Heart left ventricle (tissue), 16 donors: ENCODE measurements at regions not wholly inside any gene's neighbourhood (a gene's known extent, or its start where the extent isn't known, plus 50 kb on each side); places are given as distances from the start of the nearest gene placed in this dataset.

Experiments used
- ATAC-seq, 4 donors: fragments of 200-7000 bp; cut with Tn5 transposase; one replicate each; pipeline ENCODE4 v1.9.1; 2020 to 2022; ENCODE audit warnings: moderate library complexity in 4 of 4, mild to moderate bottlenecking in 3 of 4, moderate number of reproducible peaks in 1 of 4
- DNase-seq, 5 donors: peaks; one replicate each; pipeline ENCODE4 v3.0.0-alpha.2; 2020
- H3K27ac ChIP-seq, 12 donors: fragments of 200-600 bp; sonication (generic) in 4 of 12; one replicate each; pipeline versions ENCODE4 v1.5.0 to v1.8.0; 2016 to 2022; ENCODE audit warnings: mild to moderate bottlenecking in 2 of 12
- H3K27me3 ChIP-seq, 9 donors: fragments of 200-600 bp; sonication (generic) in 2 of 9; one replicate each; pipeline versions ENCODE4 v1.5.1 to v1.8.0; 2016 to 2022; ENCODE audit warnings: mild to moderate bottlenecking in 3 of 9
- H3K36me3 ChIP-seq, 9 donors: fragments of 200-600 bp; sonication (generic) in 2 of 9; one replicate each; pipeline versions ENCODE4 v1.5.0 to v1.8.0; 2018 to 2022; ENCODE audit warnings: mild to moderate bottlenecking in 2 of 9
- H3K4me1 ChIP-seq, 12 donors: fragments of 200-600 bp; sonication (generic) in 4 of 12; one replicate each; pipeline versions ENCODE4 v1.5.0 to v1.8.0; 2016 to 2022; ENCODE audit warnings: mild to moderate bottlenecking in 3 of 12
- H3K4me3 ChIP-seq, 12 donors: fragments of 200-600 bp; sonication (generic) in 4 of 12; one replicate each; pipeline versions ENCODE4 v1.5.0 to v1.8.0; 2017 to 2022; ENCODE audit warnings: mild to moderate bottlenecking in 9 of 12, moderate library complexity in 4 of 12
- H3K9me3 ChIP-seq, 12 donors: fragments of 200-600 bp; sonication (generic) in 4 of 12; one replicate each; pipeline versions ENCODE4 v1.5.0 to v1.8.0; 2016 to 2022; ENCODE audit warnings: mild to moderate bottlenecking in 1 of 12
- POLR2A ChIP-seq, 2 donors: fragments of 450-650 bp; IDR thresholded peaks; one replicate each; pipeline ENCODE4 v1.6.1; 2017; ENCODE audit warnings: antibody characterized with exemption in 2 of 2, mild to moderate bottlenecking in 2 of 2, moderate library complexity in 2 of 2
- WGBS, 4 donors: extraction: QIAGEN DNeasy Blood & Tissue Kit in 2 of 4; methylation state at CpG; one replicate each; pipeline versions ENCODE4 v1.1.5 to v1.1.7; 2013 to 2018; 5-methylcytosine and 5-hydroxymethylcytosine counted together
- intact Hi-C, 10 donors: fragments of 100-400 bp; cut with DNase I; formaldehyde crosslinking; loops; one replicate each; pipeline versions ENCODE4 v1.11.1 to v1.14.2; 2022
- TF ChIP-seq, protein P1 (sequence below), 12 donors: fragments of 200-600 bp; sonication (generic) in 4 of 12; IDR thresholded peaks; one replicate each; pipeline versions ENCODE4 v1.5.0 to v1.8.0; 2018 to 2022; ENCODE audit warnings: antibody characterized with exemption in 12 of 12, mild to moderate bottlenecking in 5 of 12
- donor health status: ischemic (EF 13 %, LVEDD 7.1; RV severe dilation, severe dysfunction).
- donor health status: healthy with polysubstance abuse.
- donor health status: DM: no; HTN: yes; CAD: no.
- donor health status: DM: no; HTN: no; CAD: no.
- donor health status: ischemic (EF 25% LVEDD 6.9; RV normal size, moderate dysfunction).
- donor health status: ischemic (EF 25% LVEDD 5.7; RV mildly dilated, moderate dysfunction).
- donor health status: healthy.
- donor health status: DM: yes; HTN: yes; CAD: no.
- donor health status: ischemic (EF 35%, LVEDD 5.7; RV mildly dilated, moderate dysfunction).
- donor health status: nonischemic (EF 11% LVEDD 7.7; RV severe dilation, severe dysfunction).
- donor health status: DM: yes; HTN: yes; CAD: no.
- donor health status: PGD.
- donor health status: ischemic (EF 29% LVEDD 5.4; RV normal size, mild dysfunction).
- donor health status: nonischemic (EF 23%, LVEDD 6.1; RV moderate dilation, normal function).

DNA sequence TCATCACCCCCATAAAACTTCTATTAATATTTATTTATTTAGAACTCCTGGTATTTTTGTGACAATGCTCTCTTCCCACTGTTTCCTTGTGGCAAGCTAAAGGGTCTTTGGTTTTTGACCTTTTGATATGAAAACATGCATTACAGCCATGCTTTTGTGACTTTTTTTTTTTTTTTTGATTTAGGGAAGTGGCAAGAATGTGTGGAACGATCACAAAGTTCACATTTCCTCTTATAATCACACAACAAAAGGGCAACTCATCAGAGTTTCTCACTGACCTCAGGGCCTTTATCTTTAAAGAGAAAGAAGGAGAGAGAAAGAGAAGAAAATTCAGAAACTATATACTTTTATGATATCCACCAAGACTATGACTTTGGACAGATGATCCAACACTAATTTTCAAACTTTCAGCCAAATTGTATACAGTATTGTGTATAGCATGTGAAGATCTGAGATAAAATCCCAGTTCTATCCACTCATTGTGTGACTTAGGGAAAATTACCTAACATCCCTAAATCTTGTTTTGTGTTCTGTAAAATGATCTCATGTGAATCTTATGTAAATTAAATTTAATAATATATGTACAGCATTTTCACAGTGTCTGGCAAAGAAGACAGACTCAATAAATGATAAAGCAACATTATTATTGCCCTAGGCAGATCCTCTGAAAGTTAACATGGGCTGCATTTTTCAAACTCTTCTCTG lies 106.8 kb upstream of the MARCKS start:
- Histone ChIP-seq H3K27ac (peak overlapping the region in 1 of 12 donors; percentile 57), H3K27me3 (no peaks in the 10 kb centered on the region), H3K9me3 (no peaks in the 10 kb centered on the region), H3K4me1 (peaks cover 0 to 6% (median 0%) of the 10 kb centered on the region in 12 donors), H3K36me3 (no peaks in the 10 kb centered on the region), H3K4me3 (no peak overlapping the region)
- intact Hi-C loops, result no loop called here
- WGBS, 4 donors, result 49 to 60% (median 51%) methylated on average over 1 of the region's 1 CpG
- ATAC-seq (no peak), DNase-seq (no peak)
- no peak for TF ChIP-seq POLR2A (IDR thresholded peaks at IDR 0.05)
- TF ChIP-seq, protein P1, sequence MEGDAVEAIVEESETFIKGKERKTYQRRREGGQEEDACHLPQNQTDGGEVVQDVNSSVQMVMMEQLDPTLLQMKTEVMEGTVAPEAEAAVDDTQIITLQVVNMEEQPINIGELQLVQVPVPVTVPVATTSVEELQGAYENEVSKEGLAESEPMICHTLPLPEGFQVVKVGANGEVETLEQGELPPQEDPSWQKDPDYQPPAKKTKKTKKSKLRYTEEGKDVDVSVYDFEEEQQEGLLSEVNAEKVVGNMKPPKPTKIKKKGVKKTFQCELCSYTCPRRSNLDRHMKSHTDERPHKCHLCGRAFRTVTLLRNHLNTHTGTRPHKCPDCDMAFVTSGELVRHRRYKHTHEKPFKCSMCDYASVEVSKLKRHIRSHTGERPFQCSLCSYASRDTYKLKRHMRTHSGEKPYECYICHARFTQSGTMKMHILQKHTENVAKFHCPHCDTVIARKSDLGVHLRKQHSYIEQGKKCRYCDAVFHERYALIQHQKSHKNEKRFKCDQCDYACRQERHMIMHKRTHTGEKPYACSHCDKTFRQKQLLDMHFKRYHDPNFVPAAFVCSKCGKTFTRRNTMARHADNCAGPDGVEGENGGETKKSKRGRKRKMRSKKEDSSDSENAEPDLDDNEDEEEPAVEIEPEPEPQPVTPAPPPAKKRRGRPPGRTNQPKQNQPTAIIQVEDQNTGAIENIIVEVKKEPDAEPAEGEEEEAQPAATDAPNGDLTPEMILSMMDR (IDR thresholded peaks at IDR 0.05), result no peak

DNA sequence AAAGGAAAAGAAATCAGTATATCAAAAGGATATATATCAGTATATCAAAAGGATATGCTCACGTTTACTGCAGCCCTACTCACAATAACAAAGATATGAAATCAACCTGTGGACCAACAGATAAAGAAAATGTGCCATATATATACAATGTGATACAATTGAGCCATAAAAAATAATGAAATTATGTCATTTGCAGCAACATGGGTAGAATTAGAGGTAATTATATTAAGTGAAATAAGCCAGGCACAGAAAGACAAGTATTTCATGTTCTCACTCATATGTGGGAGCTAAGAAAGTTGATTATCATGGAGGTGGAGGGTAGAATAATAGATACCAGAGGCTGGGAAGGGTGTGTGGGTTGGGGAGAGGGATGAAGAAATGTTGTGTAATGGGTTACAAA lies 102.9 kb upstream of the MARCKS start:
- H3K27me3 ChIP-seq, result no peaks in the 10 kb centered on the region
- intact Hi-C loops, result no loop called here
- WGBS, 4 donors, result 84 to 98% (median 90%) methylated on average over 1 of the region's 1 CpG
- H3K9me3 ChIP-seq, result no peaks in the 10 kb centered on the region
- H3K27ac ChIP-seq, result no peak overlapping the region
- H3K4me3 ChIP-seq, result no peak overlapping the region
- ATAC-seq (no peak), DNase-seq (no peak)
- TF ChIP-seq POLR2A (IDR thresholded peaks at IDR 0.05), result no peak
- TF ChIP-seq, protein P1 (IDR thresholded peaks at IDR 0.05), result no peak
- peaks cover 0 to 25% (median 0%) of the 10 kb centered on the region in 12 donors for H3K4me1 ChIP-seq
- H3K36me3 ChIP-seq, result no peaks in the 10 kb centered on the region

DNA sequence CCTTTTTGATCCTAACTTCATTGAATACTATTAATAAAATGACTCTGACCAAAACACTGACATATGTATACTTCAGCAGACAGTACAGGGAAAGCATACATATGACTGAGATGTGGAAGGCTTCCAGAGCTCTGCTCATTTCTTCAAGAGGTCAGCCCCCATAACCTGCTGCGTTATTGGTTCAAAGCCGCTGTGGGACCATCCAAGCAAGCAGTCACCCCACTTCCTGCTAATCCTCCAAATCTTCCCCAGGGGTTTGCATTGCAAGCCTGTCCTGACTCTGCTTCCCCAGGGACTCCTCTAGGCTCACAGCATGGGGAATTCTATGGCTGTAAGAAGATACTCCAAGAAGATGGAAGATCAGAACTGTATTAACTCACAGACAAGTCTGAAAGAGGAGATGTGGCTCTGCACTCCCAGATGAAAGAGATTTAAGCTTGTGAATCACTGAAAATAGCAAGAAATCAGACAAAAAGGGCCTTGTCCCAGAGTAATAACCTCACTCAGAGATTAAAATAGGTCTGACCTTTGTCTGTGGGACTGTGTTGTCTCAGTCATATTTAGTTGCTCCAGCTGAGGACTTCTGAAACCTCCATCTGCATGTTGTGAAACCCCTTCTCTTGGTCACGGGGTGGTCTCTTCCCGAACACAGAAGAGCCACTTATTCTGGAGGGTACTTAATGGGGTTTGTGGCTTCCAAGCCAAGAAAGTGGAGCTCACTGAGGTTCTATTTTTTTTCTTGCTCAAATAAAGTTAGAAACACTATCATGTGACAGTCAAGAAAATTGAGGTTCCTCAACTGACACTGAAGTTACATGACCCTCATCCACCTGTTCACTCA lies 101.5 kb upstream of the MARCKS start:
- intact Hi-C loops, result no loop called here
- Histone ChIP-seq H3K27ac (peak overlapping the region in 1 of 12 donors; percentile 31), H3K36me3 (no peaks in the 10 kb centered on the region), H3K4me1 (peaks cover 0 to 19% (median 0%) of the 10 kb centered on the region in 12 donors), H3K27me3 (no peaks in the 10 kb centered on the region), H3K9me3 (no peaks in the 10 kb centered on the region), H3K4me3 (no peak overlapping the region)
- DNase-seq (peak in 1 of 5 donors; percentile 28), ATAC-seq (peak in 1 of 4 donors; percentile 28)
- TF ChIP-seq, protein P1 (IDR thresholded peaks at IDR 0.05), result no peak
- TF ChIP-seq POLR2A (IDR thresholded peaks at IDR 0.05), result no peak
- 85 to 90% (median 87%) methylated on average over 4 of the region's 4 CpGs for WGBS, 4 donors

DNA sequence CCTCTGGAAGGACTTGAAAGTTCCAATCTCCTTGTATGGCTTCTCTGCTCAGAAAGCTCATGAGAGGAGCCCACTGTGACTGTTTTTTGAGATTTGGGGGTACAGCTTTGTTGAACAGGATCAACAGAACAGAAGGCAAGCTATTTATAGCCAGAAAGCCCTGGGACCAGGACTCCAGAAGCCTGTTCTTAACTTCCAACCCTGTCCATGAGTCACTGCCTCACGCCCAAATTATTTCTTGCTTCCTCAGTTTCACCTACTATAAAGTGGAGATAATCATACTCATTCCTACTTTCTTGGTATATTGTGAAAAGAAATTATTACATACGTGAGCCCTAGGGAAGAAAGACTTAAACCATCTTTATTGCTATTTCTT lies 100.9 kb upstream of the MARCKS start:
- TF ChIP-seq, protein P1 (IDR thresholded peaks at IDR 0.05), result no peak
- no peak for TF ChIP-seq POLR2A (IDR thresholded peaks at IDR 0.05)
- DNase-seq (no peak), ATAC-seq (no peak)
- WGBS, 4 donors, result 95 to 99% (median 97%) methylated on average over 2 of the region's 2 CpGs
- Histone ChIP-seq H3K4me3 (no peak overlapping the region), H3K9me3 (no peaks in the 10 kb centered on the region), H3K27me3 (no peaks in the 10 kb centered on the region), H3K4me1 (peaks cover 0 to 19% (median 0%) of the 10 kb centered on the region in 12 donors), H3K36me3 (no peaks in the 10 kb centered on the region), H3K27ac (peak overlapping the region in 1 of 12 donors; percentile 31)
- intact Hi-C loops, result no loop called here
